K562 (cell line): ENCODE measurements at regions not wholly inside any gene's neighbourhood (a gene's known extent, or its start where the extent isn't known, plus 50 kb on each side); places are given as distances from the start of the nearest gene placed in this dataset.

Source experiments
- BRD9 ChIP-seq: fragments of 450-650 bp; IDR thresholded peaks from 2 replicates; pipeline ENCODE4 v1.6.1; 2018; ENCODE audit warnings: low read depth; ENCODE audit not compliant: partially characterized antibody
- CEBPG ChIP-seq, 3 experiments: fragments of 200-800 bp in 1 of 3; sonication (Bioruptor generic) in 1 of 3; sonication (generic) in 1 of 3; formaldehyde crosslinking in 1 of 3; IDR thresholded peaks in 2 of 3; conservative IDR thresholded peaks in 1 of 3; 2 replicates each; pipeline versions ENCODE4 v1.6.1 to v1.8.0; 2016 to 2022; ENCODE audit warnings: missing compliant biosample characterization in 2 of 3, missing genetic modification characterization in 2 of 3, mild to moderate bottlenecking in 1 of 3, missing genetic modification reagents in 1 of 3
- ILF3 ChIP-seq: fragments of 450-650 bp; IDR thresholded peaks from 2 replicates; pipeline ENCODE4 v1.6.1; 2018; ENCODE audit warnings: antibody characterized with exemption, mild to moderate bottlenecking, moderate library complexity, borderline replicate concordance
- MCM7 ChIP-seq, 2 experiments: fragments of 450-650 bp; IDR thresholded peaks; 2 replicates each; pipeline ENCODE4 v1.6.1; 2016 to 2018
- NFATC3 ChIP-seq: fragments of 450-650 bp; IDR thresholded peaks from 2 replicates; pipeline ENCODE4 v1.6.1; 2017; ENCODE audit warnings: mild to moderate bottlenecking
- NFE2L1 ChIP-seq: fragments of 450-650 bp; IDR thresholded peaks from 2 replicates; pipeline ENCODE4 v1.6.1; 2016; ENCODE audit warnings: missing genetic modification characterization, low read depth, mild to moderate bottlenecking, missing compliant biosample characterization, moderate library complexity, borderline replicate concordance
- PHB ChIP-seq: fragments of 250-450 bp; sonication (Bioruptor Pico); IDR thresholded peaks from 2 replicates; pipeline ENCODE4 v1.5.0; 2021
- POU5F1 ChIP-seq: fragments of 150-350 bp; IDR thresholded peaks from 2 replicates; pipeline ENCODE4 v1.6.1; 2014; ENCODE audit warnings: borderline replicate concordance, low read length, low read depth, mild to moderate bottlenecking; ENCODE audit not compliant: partially characterized antibody
- ZNF589 ChIP-seq: fragments of 200-800 bp; sonication (Bioruptor generic); IDR thresholded peaks from 2 replicates; pipeline ENCODE4 v1.6.1; 2016; ENCODE audit warnings: low read depth, missing genetic modification characterization, missing compliant biosample characterization
- ZNF830 ChIP-seq: fragments of 250-450 bp; sonication (Bioruptor Pico); IDR thresholded peaks from 2 replicates; pipeline ENCODE4 v1.5.0; 2021; ENCODE audit warnings: mild to moderate bottlenecking
- TF ChIP-seq, protein P1 (sequence below): fragments of 450-650 bp; IDR thresholded peaks from 2 replicates; pipeline ENCODE4 v1.7.0; 2016; ENCODE audit warnings: borderline replicate concordance
- TF ChIP-seq, protein P2 (sequence below): fragments of 250-450 bp; sonication (Bioruptor Pico); IDR thresholded peaks from 2 replicates; pipeline ENCODE4 v1.5.0; 2020; ENCODE audit warnings: mild to moderate bottlenecking, borderline replicate concordance
- TF ChIP-seq, protein P3 (sequence below): sonication (generic); formaldehyde crosslinking; IDR thresholded peaks from 2 replicates; pipeline ENCODE4 v1.8.1; 2023; ENCODE audit warnings: mild to moderate bottlenecking, missing genetic modification reagents
- TF ChIP-seq, protein P4 (sequence below): fragments of 250-450 bp; sonication (Bioruptor Pico); IDR thresholded peaks from 2 replicates; pipeline ENCODE4 v1.9.0; 2021; ENCODE audit warnings: mild to moderate bottlenecking, inconsistent platforms
- TF ChIP-seq, protein P5 (sequence below), 2 experiments: fragments of 450-650 bp; conservative IDR thresholded peaks; 2 replicates each; pipeline ENCODE4 v1.6.1; 2017; ENCODE audit warnings: mild to moderate bottlenecking in 2 of 2, moderate library complexity in 2 of 2
- TF ChIP-seq, protein P6 (sequence below), 2 experiments: fragments of 250-450 bp in 1 of 2; fragments of 450-650 bp in 1 of 2; sonication (Bioruptor Pico) in 1 of 2; IDR thresholded peaks; 2 replicates each; pipeline versions ENCODE4 v1.6.1 to v1.8.0; 2016 to 2021; ENCODE audit warnings: mild to moderate bottlenecking in 2 of 2, moderate library complexity in 2 of 2, missing compliant biosample characterization in 1 of 2, missing genetic modification characterization in 1 of 2

DNA sequence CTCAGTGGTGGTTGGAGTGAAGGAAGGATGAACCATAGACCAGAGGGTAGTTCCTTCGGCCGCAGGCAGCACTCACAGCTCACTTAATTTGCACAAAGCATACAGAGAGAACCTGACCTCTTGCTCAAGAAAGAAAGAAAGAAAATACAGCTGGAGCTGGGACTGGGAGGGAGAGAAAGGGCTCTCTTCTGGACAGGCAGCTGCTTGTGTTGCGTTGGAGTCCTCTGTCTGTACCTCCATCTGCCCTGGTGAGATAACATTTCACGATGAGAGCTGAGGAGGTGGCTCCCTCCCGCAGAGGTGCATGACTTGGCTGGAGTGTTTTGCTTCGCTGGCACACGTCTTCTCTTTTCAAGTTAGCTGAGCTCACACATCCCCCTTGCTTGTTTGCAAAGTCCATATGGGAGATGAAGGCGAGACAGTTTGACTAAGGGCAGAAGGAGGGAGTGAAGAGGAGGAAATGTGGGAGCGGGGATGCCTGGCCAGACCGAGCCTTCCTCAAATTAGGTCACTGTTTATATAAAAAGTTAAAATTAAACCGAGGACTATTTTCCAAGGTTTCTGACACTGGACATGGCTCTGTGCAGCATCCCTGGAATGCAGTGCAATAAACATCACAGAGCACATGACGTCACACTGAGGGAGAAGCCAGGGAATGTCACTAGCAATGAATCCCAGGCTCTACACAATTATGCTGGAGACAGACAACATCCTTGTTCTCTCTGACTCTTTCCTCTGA is 359.4 kb downstream of the CD83 start (continued):
- TF ChIP-seq BRD9 (peak; percentile 32), ILF3 (no peak), ZNF589 (CRISPR knock-in tag) (peak; percentile 86; the same call in 1 of the 2 replicates), NFATC3 (no peak), POU5F1 (no peak), PHB (no peak), MCM7 (IDR thresholded peaks at IDR 0.05) (no peak), ZNF830 (CRISPR knock-in tag) (no peak), CEBPG (CRISPR knock-in tag; IDR thresholded peaks at IDR 0.05) (peak; percentile 71; the same call in 1 of the 2 replicates), CEBPG (tag; conservative IDR thresholded peaks at IDR 0.05 in 1 of 2, IDR thresholded peaks at IDR 0.05 in 1 of 2) (peak; percentile 55 to 63; a peak in 2 of 4 replicates), NFE2L1 (tag) (no peak)
- TF ChIP-seq, protein P1, sequence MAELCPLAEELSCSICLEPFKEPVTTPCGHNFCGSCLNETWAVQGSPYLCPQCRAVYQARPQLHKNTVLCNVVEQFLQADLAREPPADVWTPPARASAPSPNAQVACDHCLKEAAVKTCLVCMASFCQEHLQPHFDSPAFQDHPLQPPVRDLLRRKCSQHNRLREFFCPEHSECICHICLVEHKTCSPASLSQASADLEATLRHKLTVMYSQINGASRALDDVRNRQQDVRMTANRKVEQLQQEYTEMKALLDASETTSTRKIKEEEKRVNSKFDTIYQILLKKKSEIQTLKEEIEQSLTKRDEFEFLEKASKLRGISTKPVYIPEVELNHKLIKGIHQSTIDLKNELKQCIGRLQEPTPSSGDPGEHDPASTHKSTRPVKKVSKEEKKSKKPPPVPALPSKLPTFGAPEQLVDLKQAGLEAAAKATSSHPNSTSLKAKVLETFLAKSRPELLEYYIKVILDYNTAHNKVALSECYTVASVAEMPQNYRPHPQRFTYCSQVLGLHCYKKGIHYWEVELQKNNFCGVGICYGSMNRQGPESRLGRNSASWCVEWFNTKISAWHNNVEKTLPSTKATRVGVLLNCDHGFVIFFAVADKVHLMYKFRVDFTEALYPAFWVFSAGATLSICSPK, result no peak
- TF ChIP-seq, protein P2, sequence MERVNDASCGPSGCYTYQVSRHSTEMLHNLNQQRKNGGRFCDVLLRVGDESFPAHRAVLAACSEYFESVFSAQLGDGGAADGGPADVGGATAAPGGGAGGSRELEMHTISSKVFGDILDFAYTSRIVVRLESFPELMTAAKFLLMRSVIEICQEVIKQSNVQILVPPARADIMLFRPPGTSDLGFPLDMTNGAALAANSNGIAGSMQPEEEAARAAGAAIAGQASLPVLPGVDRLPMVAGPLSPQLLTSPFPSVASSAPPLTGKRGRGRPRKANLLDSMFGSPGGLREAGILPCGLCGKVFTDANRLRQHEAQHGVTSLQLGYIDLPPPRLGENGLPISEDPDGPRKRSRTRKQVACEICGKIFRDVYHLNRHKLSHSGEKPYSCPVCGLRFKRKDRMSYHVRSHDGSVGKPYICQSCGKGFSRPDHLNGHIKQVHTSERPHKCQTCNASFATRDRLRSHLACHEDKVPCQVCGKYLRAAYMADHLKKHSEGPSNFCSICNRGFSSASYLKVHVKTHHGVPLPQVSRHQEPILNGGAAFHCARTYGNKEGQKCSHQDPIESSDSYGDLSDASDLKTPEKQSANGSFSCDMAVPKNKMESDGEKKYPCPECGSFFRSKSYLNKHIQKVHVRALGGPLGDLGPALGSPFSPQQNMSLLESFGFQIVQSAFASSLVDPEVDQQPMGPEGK (CRISPR knock-in tag), result no peak
- TF ChIP-seq, protein P3, sequence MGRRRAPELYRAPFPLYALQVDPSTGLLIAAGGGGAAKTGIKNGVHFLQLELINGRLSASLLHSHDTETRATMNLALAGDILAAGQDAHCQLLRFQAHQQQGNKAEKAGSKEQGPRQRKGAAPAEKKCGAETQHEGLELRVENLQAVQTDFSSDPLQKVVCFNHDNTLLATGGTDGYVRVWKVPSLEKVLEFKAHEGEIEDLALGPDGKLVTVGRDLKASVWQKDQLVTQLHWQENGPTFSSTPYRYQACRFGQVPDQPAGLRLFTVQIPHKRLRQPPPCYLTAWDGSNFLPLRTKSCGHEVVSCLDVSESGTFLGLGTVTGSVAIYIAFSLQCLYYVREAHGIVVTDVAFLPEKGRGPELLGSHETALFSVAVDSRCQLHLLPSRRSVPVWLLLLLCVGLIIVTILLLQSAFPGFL (CRISPR knock-in tag), result 0 out of 2 replicates have a peak, but pooled peaks have one; percentile 40
- TF ChIP-seq, protein P4, sequence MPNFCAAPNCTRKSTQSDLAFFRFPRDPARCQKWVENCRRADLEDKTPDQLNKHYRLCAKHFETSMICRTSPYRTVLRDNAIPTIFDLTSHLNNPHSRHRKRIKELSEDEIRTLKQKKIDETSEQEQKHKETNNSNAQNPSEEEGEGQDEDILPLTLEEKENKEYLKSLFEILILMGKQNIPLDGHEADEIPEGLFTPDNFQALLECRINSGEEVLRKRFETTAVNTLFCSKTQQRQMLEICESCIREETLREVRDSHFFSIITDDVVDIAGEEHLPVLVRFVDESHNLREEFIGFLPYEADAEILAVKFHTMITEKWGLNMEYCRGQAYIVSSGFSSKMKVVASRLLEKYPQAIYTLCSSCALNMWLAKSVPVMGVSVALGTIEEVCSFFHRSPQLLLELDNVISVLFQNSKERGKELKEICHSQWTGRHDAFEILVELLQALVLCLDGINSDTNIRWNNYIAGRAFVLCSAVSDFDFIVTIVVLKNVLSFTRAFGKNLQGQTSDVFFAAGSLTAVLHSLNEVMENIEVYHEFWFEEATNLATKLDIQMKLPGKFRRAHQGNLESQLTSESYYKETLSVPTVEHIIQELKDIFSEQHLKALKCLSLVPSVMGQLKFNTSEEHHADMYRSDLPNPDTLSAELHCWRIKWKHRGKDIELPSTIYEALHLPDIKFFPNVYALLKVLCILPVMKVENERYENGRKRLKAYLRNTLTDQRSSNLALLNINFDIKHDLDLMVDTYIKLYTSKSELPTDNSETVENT (CRISPR knock-in tag), result no peak
- TF ChIP-seq, protein P5, sequence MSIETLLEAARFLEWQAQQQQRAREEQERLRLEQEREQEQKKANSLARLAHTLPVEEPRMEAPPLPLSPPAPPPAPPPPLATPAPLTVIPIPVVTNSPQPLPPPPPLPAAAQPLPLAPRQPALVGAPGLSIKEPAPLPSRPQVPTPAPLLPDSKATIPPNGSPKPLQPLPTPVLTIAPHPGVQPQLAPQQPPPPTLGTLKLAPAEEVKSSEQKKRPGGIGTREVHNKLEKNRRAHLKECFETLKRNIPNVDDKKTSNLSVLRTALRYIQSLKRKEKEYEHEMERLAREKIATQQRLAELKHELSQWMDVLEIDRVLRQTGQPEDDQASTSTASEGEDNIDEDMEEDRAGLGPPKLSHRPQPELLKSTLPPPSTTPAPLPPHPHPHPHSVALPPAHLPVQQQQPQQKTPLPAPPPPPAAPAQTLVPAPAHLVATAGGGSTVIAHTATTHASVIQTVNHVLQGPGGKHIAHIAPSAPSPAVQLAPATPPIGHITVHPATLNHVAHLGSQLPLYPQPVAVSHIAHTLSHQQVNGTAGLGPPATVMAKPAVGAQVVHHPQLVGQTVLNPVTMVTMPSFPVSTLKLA (conservative IDR thresholded peaks at IDR 0.05), result peak; percentile 34 to 72; a peak in 3 of 4 replicates
- TF ChIP-seq, protein P6, sequence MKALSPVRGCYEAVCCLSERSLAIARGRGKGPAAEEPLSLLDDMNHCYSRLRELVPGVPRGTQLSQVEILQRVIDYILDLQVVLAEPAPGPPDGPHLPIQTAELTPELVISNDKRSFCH (CRISPR knock-in tag; IDR thresholded peaks at IDR 0.05), result no peak
- TF ChIP-seq, protein P6 (tag; IDR thresholded peaks at IDR 0.05), result no peak
